ENCODE measurements at regions not wholly inside any gene's neighbourhood (a gene's known extent, or its start where the extent isn't known, plus 50 kb on each side); places are given as distances from the start of the nearest gene placed in this dataset.
"Not testable (repeated sequence)": the region's sequence is repeated elsewhere in the genome, so short reads cannot be mapped to it uniquely, and the experiment has no call there.

DNA sequence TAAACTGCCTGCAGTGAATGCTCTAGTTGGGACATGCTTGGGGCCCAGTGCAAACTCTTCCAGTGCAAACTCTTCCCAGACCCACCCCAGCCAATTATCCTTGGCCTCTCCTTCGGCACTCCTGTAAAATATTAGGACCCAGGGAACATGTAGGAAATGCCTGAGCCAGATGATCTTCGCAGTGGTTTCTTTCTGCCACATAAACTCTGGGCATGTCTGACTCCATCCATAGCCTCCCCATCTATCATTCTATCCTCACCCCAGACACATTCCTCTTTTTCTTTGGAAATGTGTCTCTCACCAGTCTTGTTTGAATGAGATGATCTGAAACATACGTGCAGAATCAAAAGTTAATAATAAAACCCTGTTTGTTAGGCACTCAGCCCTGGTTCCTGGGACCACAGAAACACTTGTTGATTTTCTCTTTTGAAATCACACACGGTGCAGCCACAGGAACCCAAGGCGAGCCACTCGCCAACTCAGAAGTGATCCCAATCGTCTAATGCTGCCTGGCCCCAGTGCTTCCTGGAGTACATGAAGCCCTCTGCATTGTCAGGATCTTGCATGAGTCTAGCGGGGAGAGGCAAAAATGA, 108.9 kb upstream of the CST7 start:
- no peak for DNase-seq

DNA sequence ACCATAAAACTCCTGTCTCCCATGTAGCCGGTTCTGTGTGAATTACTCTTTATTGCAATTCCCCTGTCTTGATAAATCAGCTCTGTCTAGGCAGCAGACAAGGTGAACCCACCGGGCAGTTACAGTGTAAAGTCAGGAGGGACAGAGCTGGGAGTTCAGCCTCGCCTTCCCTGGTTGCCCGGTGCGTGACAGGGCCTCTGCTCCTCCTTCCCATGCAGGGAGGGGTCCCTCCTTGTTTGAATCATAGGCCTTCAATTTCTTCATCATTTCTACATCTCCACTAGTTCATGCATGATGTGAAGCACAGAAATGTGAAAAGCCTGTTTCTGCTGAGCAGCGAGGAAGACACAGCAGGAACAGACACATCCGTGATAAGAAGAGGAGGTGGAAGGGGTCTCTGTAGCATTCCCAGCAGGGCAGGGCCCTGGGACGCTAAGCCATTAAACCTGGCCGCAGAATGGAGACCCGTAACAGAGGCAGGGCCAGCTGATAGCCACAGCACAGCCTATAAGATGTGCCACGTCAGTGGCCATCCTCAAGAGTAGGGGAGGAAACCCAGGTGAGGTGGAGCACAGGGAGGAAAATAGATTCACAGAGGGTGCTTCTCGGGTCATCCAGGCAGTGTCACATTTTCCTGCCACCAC, 106.7 kb upstream of the CST7 start:
- DNase-seq: no peak

DNA sequence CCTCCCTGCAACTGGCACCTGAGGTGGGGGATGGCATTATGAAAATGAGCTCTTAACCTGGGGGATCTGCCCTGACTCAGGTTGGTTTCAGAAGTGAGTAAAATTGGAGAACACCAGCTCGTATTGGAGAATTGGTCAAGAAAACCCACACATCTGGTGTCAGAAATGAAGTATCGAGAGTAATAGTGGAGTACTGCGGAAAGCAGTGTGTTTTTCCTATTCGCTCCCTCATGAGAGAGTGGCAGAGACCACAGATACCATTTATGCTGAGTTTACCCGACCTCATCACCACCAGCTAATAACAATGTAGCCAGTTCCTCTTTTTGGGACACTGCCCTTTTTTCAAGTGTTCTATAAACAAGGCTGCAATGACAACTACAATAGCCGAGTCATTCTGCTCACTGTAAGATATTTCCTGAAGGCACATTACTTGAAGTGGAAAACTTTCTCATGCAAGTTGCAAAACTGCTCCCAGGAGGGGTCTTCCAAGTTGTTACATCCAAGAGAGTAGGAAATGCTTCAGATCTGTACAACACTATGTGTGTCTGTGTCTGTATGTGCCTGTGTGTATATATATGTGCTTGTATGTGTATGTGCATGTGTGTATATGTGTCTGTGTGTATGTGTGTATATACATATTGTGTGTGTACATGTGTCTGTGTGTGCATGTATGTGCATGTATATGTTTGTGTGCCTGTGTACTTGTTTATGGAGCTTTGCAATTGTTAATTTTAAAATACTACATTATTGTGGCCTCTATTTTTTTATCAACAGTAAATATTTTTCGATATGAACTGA, 106.0 kb upstream of the CST7 start:
- no peak for DNase-seq

DNA sequence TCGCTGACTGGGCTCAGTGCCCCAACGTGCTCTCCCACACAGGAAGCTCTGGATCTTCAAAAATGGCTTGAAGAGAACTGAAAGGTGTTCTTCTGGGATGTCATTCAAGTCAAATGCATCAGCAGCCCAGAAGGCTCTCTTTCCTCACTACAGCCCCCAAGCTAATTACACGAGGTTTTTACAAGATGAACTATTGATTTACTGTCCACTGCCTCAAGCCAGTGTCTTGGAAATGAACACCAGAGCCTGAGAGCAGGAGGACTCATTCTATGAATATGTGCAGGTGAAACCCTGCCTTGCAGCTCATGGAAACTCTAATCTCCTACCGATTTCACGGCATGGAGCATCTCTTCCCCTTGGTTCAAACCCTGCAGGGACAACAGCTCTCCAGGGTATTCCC, 98.9 kb upstream of the CST7 start:
- DNase-seq: no peak

DNA sequence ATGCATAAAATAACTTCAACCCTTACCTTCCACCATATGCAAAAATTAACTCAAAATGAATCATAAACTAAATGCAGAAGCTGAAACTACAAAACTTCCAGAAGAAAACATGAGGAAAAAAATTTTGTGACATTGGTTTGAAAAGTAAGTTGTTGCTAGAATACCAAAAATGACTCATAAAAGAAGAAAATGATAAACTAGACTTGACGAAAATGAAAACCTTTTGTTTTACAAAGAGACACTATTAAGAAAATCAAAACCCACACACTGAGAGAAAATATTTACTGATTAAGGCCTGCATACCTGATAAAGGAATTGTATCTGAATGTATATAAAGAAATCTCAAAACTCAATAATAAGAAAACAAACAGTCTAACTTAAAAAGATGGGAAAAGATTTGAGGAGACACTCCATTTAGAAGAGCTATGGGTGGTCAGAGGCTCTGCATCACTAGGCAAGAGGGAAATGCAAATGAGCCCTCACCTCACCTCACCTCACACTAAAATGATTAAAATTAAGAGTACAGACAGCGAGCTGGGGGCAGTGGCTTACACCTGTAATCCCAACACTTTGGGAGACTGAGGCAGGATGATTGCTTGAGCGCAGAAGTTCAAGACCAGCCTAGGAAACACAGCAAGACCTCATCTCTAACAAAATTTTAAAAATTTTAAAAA, 97.6 kb upstream of the CST7 start:
- DNase-seq: no peak

DNA sequence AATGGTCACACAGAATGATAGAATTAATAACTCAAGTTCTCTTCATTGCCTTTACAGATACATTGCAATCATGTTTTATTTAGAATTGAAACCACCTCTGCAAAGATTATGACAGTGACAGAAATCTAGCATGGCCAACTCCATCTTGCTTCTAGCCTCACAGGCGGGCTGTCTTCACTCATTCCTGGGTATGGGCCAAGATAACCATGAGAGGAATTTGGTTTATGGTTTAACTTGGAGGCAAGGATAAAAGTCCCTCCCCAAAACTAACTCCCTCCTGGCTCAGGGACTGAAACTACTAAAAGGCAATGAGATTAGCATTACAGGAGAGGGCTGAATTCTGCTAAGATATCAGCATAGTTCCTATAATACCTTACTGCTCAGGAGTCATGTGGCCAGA, 95.2 kb upstream of the CST7 start:
- no peak for DNase-seq

DNA sequence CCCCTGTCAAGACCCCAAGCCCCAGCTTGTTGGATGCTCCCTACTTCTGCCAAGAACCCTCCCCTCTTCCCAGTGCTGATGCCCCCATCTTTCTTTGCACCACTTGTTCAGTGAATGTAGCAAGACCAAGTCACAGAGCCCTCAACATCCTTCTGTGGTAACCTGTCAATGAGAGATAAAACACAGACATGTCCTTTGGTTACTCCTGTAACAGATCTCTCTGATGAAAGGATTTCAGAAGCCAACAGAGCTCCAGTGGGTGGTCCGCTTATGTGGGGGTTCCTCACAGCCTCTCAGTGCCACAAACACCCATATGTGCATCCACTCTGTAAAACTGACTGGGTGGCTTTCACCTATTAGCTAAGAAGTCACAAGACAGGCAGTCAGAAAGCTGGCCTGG, 93.2 kb upstream of the CST7 start:
- DNase-seq: no peak

DNA sequence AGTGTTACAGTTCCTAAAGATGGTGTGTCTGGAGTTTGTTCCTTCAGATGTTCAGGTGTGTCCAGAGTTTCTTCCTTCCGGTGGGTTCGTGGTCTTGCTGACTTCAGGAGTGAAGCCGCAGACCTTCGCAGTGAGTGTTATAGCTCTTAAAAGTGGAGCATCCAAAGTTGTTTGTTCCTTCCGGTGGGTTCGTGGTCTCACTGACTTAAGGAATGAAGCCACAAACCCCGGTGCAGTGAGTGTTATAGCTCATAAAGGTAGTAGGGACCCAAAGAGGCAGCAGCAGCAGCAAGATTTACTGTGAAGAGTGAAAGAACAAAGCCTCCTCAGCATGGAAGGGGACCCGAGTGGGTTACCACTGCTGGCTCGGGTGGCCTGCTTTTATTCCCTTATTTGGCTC, 90.6 kb upstream of the CST7 start:
- DNase-seq: not testable (repeated sequence)

DNA sequence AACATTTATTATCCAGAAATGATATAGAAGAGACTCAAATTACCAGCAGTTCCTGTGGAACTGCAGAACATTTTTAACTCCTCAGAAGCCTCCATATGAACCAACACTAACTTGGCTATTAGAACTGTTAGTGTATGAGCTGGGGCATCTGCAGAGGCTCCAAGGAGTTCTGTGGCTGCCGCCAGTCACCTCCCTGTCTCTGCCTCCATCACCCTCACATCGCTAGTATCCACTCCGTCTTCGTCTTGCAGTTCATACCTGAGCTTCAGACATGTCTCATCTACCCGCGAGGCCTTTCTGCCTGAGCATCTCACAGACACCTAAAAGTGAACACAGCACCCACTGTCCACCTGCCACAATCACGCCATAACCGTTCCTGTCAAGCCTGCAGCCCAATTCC, 89.5 kb upstream of the CST7 start:
- DNase-seq: no peak

DNA sequence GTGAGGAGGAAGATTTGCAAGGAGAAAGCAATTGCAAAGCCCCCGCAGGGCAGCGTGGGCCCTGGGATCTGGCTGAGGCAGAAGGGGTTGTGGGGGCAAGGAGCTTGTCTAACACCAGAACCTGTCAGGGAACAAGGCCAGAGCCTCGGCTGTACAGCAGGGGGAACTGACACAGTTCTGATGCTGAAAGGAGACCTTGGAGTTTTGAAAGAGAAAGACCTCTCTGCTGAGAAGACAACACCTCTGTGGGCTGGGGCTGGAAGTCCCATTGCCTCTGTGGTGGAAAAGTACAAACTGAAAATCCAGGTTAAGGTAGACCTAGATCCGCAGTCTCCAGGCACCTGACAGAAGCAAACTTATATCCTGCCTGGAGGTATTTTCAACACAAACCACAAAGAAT, 86.9 kb upstream of the CST7 start:
- no peak for DNase-seq

DNA sequence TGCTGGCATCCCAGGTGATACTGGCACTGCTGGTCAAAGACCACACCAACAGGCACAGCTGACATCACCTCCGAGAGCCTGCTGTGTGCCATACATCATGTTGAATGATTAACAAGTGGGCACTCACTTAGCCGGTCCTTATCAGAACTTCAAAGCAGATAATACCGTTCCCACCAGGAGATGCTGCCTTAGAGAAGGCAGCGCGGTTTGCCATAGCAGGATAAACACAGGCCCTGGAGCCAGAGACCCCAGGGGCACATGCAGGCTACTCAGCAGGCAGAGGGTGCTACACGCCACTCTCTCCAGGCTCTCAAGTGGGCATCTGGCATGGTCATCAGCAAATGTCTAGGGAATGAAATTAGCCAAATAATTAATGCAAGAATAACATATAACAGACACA, 86.5 kb upstream of the CST7 start:
- no peak for DNase-seq

DNA sequence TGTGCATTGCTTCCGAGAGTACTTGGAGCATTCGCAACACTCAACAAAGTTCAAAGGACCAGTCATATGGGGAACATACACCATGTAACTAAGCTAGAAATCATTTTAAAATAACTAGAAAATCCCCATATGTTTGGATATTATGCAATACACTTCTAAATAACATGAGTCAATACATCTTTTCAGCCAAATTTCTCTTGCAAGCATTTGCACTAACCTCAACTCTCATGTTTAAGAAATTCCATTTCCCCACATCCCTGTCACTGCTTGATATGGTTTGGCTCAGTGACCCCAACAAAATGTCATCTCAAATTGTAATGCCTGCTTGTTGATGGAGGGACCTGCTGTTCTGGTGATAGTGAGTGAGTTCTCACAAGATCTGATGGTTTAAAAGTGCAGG, 85.7 kb upstream of the CST7 start:
- DNase-seq: no peak

DNA sequence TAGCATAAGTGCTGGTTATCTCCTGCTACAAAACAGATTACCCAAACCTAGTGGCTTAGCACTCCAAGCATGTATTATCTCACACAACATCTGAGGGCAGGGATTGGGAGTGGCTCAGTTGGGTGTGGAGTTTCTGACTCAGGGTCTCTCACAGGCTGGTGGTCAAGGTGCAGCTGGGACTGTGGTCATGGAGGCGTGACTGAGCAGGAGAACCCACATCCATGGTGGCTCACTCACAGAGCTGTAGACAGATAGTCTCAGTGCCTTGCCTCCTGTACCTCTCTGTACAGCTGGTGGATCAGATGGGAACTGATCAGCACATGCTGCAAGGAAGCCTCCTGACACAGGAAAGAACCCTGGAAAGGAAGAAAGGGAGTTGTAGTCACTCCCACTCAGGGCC, 83.1 kb upstream of the CST7 start:
- no peak for DNase-seq

DNA sequence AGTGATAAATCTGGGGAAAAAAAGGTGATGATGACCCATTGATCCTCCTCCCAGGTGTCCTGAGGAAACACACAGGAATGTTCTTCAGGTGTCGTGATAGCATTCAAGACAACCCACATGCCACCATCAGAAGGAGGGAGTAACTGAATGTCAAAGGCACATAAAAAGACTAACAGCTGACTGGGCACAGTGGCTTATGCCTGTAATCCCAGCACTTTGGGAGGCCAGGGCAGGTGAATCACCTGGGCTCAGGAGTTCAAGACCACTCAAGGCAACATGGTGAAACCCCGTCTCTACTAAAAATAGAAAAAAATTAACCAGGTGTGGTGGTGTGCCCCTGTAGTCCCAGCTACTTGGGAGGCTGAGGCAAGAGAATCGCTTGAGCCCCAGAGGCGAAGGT, 82.3 kb upstream of the CST7 start:
- DNase-seq: no peak

DNA sequence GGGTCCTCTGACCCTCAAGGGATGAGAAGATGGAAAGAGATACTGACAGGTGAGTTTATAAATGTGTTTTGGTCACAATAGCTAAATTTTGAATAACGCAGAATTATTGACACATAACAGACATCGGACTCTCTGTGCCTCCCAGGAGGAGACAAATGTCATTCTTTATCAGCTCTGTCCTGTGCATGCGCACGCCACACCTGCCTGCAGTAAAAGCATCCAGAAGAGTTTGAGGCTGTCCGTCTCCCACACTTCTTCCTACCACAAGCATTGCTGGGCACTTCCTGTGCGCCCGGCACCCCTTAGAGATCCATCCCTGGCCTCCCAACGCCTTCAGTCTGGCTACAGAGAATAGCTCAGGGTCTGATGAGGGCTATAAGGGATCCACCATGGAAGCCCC, 81.5 kb upstream of the CST7 start:
- DNase-seq: no peak

DNA sequence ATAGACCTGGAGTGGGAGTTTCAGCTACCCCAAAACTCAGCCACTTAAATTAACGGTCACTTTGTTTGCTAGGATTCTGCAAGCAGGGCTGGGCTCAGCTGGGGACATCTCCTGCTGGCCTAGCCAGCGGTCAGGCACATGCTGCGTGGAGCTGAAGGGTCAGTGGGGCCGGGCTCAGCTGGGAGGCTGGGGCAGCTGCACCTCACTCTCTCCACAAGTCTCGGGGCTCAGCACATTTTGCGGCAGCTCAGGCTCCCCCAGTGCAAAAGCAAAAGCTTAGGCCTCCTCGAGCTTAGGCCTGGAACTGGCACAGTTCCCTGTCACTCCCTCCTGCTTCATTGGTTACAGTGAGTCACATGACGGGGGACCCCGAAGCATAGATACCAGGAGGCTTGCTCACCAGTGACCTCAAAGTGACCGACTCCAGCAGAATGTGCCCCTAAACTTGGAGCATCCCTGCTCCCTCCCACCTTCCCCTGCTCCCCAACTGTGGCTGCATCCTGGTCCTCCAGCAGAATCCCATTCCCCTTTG, 80.6 kb upstream of the CST7 start:
- DNase-seq: no peak

DNA sequence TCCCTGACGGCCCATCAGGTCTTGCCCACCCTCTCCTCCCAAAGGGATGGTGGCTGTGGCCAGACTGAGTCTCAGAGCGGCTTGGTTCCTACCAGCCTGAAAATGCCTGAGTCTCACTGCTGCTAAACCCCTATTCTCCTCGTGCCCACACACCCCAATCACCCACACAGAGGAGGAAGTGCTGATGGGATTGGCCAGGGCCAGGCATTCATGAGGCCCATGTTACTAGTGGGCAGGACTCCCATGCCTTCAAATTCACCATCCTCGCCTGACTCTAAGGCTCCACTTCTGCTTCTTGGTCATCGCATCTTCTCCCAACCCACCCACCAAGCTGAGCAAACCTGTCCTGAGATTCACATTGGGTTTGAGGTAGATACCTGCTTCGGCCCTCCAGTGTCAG, 80.1 kb upstream of the CST7 start:
- no peak for DNase-seq

DNA sequence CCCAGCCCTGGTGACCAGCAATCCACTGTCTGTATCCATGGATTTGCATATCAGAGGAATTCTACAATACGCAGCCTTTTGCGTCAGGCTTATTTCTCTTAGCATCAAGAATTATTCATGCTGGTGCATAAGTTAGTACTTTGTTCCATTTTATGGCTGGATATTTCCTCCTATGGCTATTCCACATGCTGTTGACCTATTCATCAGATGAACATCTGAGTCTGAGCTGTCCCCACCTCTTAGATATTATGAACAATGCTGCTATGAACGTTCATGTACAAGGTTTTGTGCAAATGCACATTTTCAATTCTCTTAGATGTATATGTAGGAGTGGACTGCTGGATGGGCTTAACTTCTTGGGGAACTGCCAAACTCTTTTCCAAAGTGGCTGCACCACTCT, 79.0 kb upstream of the CST7 start:
- no peak for DNase-seq

DNA sequence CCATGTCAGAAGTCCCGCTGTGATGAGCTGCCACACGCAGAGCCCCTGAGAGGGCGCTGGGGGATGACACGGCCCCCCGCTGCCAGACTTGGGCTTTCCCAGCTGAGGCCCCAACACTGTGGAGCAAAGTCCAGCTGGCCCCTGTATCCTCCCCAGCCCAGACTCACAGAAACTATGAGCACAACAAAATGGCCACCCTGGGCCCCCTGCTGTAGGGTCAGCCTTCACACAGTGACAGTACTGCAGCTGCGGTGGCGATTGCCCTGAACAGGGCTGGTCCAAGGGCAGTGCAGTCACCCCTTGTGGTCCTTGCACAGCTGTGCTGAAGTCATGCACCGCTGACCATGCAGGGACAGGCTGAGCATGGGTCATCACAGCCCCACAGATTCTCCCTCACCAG, 78.2 kb upstream of the CST7 start:
- DNase-seq: no peak

DNA sequence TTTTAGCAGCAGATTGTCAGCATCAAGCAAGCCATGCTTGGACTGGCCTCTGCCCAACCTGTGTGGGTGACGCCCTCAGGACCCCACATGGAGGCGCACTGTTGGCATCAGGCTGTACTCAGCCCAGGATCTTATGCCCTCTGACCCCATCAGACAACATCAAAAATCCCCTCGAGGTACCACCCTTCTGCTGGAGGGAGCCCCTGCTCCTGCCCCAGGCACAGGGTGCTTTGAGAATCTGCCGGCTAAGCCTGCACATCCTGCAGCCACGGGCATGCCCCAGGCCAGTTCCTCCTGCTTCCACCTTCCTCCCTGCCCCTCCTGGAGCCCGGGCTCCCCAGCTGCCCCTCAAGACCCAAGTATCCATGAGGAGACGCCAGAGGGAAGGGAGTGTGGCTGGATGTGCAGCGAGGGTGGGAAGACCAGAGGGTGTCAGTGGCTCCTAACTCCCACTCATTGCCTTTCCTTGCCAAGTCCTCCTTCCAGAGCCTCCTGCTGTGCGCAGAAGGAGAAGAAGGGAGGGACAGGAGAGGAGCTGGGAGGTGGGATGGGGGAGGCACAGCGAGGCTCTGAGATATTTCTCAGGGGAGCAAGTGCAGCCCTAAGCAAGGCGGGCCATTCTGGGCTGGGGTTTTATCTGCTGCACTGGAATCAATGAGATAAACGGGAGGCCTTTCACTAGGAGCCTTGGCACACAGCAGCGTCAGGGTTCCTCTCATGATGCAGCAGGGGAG, 77.4 kb upstream of the CST7 start:
- DNase-seq: no peak

DNA sequence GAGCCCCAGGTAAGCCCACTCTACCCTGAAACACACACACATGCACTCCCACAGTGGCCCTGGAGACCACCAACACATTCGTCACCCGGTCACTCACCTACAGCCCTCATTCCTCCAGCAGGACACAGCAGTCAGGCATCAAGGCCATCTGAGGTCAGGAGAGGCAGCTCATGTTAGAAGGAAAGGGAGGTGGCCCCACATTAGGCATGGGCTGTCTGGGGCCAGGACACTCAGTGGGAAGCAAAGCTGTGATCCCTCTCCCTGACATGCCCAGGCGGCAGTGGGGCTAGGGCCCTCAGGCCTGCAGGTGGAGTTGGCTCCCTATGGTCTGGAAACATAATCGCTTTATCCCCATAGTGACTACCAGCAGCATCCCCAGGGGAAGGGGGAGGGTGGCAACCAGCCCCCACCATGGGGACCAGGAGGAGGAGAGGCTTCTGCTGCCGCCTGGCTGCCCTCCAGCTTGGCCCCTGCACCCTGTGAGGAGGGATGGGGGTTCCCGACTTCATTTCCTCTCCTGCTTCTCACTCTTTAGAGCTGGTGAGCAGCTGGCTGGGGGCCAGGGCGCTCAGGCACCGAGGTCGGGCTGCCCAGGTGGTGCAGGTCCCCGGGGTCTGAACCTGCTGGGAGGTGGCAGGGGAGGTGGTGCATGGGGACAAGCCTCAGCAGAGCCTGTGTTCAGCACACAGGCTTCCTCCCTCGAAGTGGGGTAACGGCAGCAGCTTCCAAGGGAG, 76.6 kb upstream of the CST7 start:
- DNase-seq: no peak

DNA sequence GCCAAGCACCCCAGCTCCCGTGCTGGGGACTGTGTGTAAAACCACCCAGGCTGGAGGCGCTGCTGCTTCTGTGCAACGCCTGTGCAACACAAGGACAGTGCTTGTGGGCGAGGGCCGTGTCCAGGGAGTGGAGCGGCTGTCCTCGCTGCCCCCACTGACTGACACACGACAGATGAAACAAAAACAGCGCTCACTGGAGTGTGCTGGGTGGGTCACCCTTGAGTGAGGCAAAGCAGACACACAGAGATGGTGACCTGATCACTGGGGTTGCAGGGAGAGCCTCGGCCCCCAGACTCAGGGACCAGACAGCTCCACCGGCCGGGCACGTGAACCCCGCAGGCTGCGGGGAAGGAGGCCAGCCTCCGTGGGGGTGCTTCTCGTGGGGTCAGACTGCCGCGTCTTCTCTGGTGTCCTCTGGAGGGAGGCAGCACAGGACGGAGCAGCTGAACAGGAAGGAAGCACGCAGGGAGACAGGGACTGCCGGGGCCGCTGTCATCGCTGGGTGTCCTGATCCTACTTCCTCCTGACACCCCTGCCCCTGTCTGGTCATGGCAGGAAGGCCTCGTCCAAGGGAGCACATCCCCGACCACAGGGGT, 75.9 kb upstream of the CST7 start:
- DNase-seq: no peak

All from NCI-H510A (cell line).